ENCODE measurements at regions not wholly inside any gene's neighbourhood (a gene's known extent, or its start where the extent isn't known, plus 50 kb on each side); places are given as distances from the start of the nearest gene placed in this dataset.

DNA sequence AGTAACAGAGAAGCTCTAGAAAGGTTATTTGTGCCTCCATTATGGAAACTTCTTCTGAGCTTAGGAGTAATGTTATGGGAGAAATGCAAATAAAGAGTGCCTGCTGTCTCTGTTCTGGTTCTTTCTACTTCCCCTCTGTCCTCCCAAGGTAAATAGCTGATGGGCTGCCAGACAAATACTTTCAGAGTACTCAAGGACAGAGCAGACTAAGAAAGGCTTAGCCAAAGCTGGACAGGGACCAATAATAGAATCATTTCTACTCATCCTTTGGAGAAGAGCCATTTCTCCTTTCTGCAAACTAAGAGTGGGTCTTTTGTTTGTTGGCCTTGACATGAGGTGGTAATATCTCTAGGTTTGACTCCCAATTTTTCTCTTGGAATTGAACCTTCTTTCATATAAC, 136.1 kb downstream of the MID1IP1 start:
- TF ChIP-seq POLR2A (IDR thresholded peaks at IDR 0.05; ENCODE audit: low read depth, low read length) (no peak), RFX5 (IDR thresholded peaks at IDR 0.05; ENCODE audit: low read depth, low read length) (no peak), MAFK (IDR thresholded peaks at IDR 0.05; ENCODE audit: low read depth, low read length) (no peak), RAD21 (IDR thresholded peaks at IDR 0.05; ENCODE audit: low read length) (no peak), CEBPB (IDR thresholded peaks at IDR 0.05; ENCODE audit: low read depth, low read length) (no peak), RCOR1 (IDR thresholded peaks at IDR 0.05; ENCODE audit: insufficient replicate concordance, low read length) (no peak), CHD1 (IDR thresholded peaks at IDR 0.05; ENCODE audit: low read depth, low read length) (no peak)
- TF ChIP-seq, protein P1, sequence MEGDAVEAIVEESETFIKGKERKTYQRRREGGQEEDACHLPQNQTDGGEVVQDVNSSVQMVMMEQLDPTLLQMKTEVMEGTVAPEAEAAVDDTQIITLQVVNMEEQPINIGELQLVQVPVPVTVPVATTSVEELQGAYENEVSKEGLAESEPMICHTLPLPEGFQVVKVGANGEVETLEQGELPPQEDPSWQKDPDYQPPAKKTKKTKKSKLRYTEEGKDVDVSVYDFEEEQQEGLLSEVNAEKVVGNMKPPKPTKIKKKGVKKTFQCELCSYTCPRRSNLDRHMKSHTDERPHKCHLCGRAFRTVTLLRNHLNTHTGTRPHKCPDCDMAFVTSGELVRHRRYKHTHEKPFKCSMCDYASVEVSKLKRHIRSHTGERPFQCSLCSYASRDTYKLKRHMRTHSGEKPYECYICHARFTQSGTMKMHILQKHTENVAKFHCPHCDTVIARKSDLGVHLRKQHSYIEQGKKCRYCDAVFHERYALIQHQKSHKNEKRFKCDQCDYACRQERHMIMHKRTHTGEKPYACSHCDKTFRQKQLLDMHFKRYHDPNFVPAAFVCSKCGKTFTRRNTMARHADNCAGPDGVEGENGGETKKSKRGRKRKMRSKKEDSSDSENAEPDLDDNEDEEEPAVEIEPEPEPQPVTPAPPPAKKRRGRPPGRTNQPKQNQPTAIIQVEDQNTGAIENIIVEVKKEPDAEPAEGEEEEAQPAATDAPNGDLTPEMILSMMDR (conservative IDR thresholded peaks at IDR 0.05; ENCODE audit: low read depth, low read length) = no peak
- TF ChIP-seq, protein P2, sequence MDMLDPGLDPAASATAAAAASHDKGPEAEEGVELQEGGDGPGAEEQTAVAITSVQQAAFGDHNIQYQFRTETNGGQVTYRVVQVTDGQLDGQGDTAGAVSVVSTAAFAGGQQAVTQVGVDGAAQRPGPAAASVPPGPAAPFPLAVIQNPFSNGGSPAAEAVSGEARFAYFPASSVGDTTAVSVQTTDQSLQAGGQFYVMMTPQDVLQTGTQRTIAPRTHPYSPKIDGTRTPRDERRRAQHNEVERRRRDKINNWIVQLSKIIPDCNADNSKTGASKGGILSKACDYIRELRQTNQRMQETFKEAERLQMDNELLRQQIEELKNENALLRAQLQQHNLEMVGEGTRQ (IDR thresholded peaks at IDR 0.05; ENCODE audit: low read depth, low read length) = no peak

All from IMR-90 (cell line).